ENCODE measurements at regions not wholly inside any gene's neighbourhood (a gene's known extent, or its start where the extent isn't known, plus 50 kb on each side); places are given as distances from the start of the nearest gene placed in this dataset.

- H3K9me3 ChIP-seq (ENCODE audit: control extremely low read depth in 1 of 3, control insufficient read depth in 2 of 3, insufficient read depth in 1 of 3, low read length in 2 of 3): no peaks in the 10 kb centered on the region
- intact Hi-C loops (cut with micrococcal nuclease): no loop called here
- TF ChIP-seq EZH2 (IDR thresholded peaks at IDR 0.05; ENCODE audit: borderline replicate concordance, insufficient read depth, low read depth, low read length, poor library complexity, severe bottlenecking): no peak
- no peak for TF ChIP-seq CTCF (IDR thresholded peaks at IDR 0.05)
- no peak overlapping the region for H3K27ac ChIP-seq (ENCODE audit: low read length in 2 of 2)
- no peak overlapping the region for H3K4me3 Mint-ChIP-seq
- WGBS (ENCODE audit: insufficient coverage): 95% methylated on average over 3 of the region's 10 CpGs
- no peak for DNase-seq
- H3K79me2 ChIP-seq (ENCODE audit: control insufficient read depth, insufficient read depth, low read length): peaks cover 69% of the 10 kb centered on the region
- no peak overlapping the region for H3K9ac ChIP-seq (ENCODE audit: low read length)
- peaks cover 36% of the 10 kb centered on the region for H3K4me1 Mint-ChIP-seq
- peaks cover 0 to 4% of the 10 kb centered on the region in 2 experiments for H3K36me3 ChIP-seq (replicated peaks in 1 of 2; ENCODE audit: control extremely low read depth in 1 of 2, control insufficient read depth in 1 of 2, extremely low read depth in 1 of 2, insufficient read depth in 2 of 2, low read length in 1 of 2)
- peaks cover 0 to 4% of the 10 kb centered on the region in 2 donors for H3K4me1 ChIP-seq (ENCODE audit: control insufficient read depth in 2 of 2, insufficient read depth in 2 of 2, low read length in 2 of 2)
- peaks cover 16% of the 10 kb centered on the region for H4K20me1 ChIP-seq (ENCODE audit: control insufficient read depth, insufficient read depth, low read length, poor library complexity, severe bottlenecking)
- H3K27ac Mint-ChIP-seq: no peak overlapping the region
- no peaks in the 10 kb centered on the region for H3K27me3 ChIP-seq (replicated peaks in 1 of 4; ENCODE audit: control extremely low read depth in 1 of 4, control insufficient read depth in 3 of 4, insufficient read depth in 4 of 4, low read length in 3 of 4)
- H2AFZ ChIP-seq (ENCODE audit: insufficient read depth, low read depth, low read length, poor library complexity, severe bottlenecking): no peak overlapping the region
- no peak for ATAC-seq (ENCODE audit: low read depth)
- ChIA-PET CTCF (interaction anchor here (0.8 kb wide), 1 partner anchor 96 kb away, joined by 3 read pairs; no protein-coding TSS in a partner anchor), POLR2A (no interaction called here)
- H3K9me3 Mint-ChIP-seq (ENCODE audit: insufficient read depth): no peaks in the 10 kb centered on the region
- no peak overlapping the region for H3K4me3 ChIP-seq (ENCODE audit: control extremely low read depth in 1 of 5, extremely low read depth in 1 of 5, insufficient read depth in 1 of 5, low read depth in 2 of 5, low read length in 4 of 5)
- H3K27me3 Mint-ChIP-seq: no peaks in the 10 kb centered on the region
- no peak overlapping the region for H3K4me2 ChIP-seq (replicated peaks; ENCODE audit: low read depth, low read length, poor library complexity, severe bottlenecking)
Measured at GRCh38 chrX:10022580-10023245, 55.6 kb downstream of the CLDN34 start.

GRCh38 chrX:10023821-10024220, 56.7 kb downstream of the CLDN34 start:
- H3K4me1 Mint-ChIP-seq: peaks cover 31% of the 10 kb centered on the region
- no peak overlapping the region for H3K27ac ChIP-seq (ENCODE audit: low read length in 2 of 2)
- intact Hi-C loops (cut with micrococcal nuclease): no loop called here
- H3K79me2 ChIP-seq (ENCODE audit: control insufficient read depth, insufficient read depth, low read length): peaks cover 65% of the 10 kb centered on the region
- H3K4me3 Mint-ChIP-seq: no peak overlapping the region
- no peak overlapping the region for H3K9ac ChIP-seq (ENCODE audit: low read length)
- peaks cover 0 to 4% of the 10 kb centered on the region in 2 experiments for H3K36me3 ChIP-seq (replicated peaks in 1 of 2; ENCODE audit: control extremely low read depth in 1 of 2, control insufficient read depth in 1 of 2, extremely low read depth in 1 of 2, insufficient read depth in 2 of 2, low read length in 1 of 2)
- H4K20me1 ChIP-seq (ENCODE audit: control insufficient read depth, insufficient read depth, low read length, poor library complexity, severe bottlenecking): peaks cover 16% of the 10 kb centered on the region
- H3K4me1 ChIP-seq (ENCODE audit: control insufficient read depth in 2 of 2, insufficient read depth in 2 of 2, low read length in 2 of 2): no peaks in the 10 kb centered on the region
- H3K9me3 Mint-ChIP-seq (ENCODE audit: insufficient read depth): no peaks in the 10 kb centered on the region
- no peak for DNase-seq
- no peak overlapping the region for H3K4me3 ChIP-seq (ENCODE audit: control extremely low read depth in 1 of 5, extremely low read depth in 1 of 5, insufficient read depth in 1 of 5, low read depth in 2 of 5, low read length in 4 of 5)
- H3K27me3 Mint-ChIP-seq: no peaks in the 10 kb centered on the region
- H2AFZ ChIP-seq (ENCODE audit: insufficient read depth, low read depth, low read length, poor library complexity, severe bottlenecking): no peak overlapping the region
- POLR2A ChIA-PET: no interaction called here
- no peak overlapping the region for H3K4me2 ChIP-seq (replicated peaks; ENCODE audit: low read depth, low read length, poor library complexity, severe bottlenecking)
- no peaks in the 10 kb centered on the region for H3K9me3 ChIP-seq (ENCODE audit: control extremely low read depth in 1 of 3, control insufficient read depth in 2 of 3, insufficient read depth in 1 of 3, low read length in 2 of 3)
- no peak for TF ChIP-seq EZH2 (IDR thresholded peaks at IDR 0.05; ENCODE audit: borderline replicate concordance, insufficient read depth, low read depth, low read length, poor library complexity, severe bottlenecking)
- no peak for TF ChIP-seq CTCF (IDR thresholded peaks at IDR 0.05)
- CTCF ChIA-PET: interaction anchor here (0.8 kb wide), 1 partner anchor 95 kb away, joined by 3 read pairs; no protein-coding TSS in a partner anchor
- H3K27me3 ChIP-seq (replicated peaks in 1 of 4; ENCODE audit: control extremely low read depth in 1 of 4, control insufficient read depth in 3 of 4, insufficient read depth in 4 of 4, low read length in 3 of 4): no peaks in the 10 kb centered on the region
- no peak overlapping the region for H3K27ac Mint-ChIP-seq
- WGBS (ENCODE audit: insufficient coverage): 100% methylated on average over 2 of the region's 7 CpGs
- no peak for ATAC-seq (ENCODE audit: low read depth)

Data from B cell (primary cell).